Natural killer cell (primary cell): ENCODE measurements at regions not wholly inside any gene's neighbourhood (a gene's known extent, or its start where the extent isn't known, plus 50 kb on each side); places are given as distances from the start of the nearest gene placed in this dataset.

Experiments
- ATAC-seq, 3 donors: fragments of 150-1000 bp in 2 of 3; fragments of 200-7000 bp in 1 of 3; cut with Tn5 transposase; 1 replicate in 1 of 3; 2 replicates in 2 of 3; pipeline ENCODE4 v1.10.0; 2021; ENCODE audit warnings: mild to moderate bottlenecking in 2 of 3, moderate library complexity in 2 of 3
- DNase-seq, 2 donors: peaks; one replicate each; pipeline versions ENCODE4 v3.0.0 to v3.0.0-alpha.2; 2013 to 2021; ENCODE audit warnings: mixed read lengths in 1 of 2
- H3K27ac ChIP-seq: one replicate; pipeline ENCODE4 v1.5.1; 2013; ENCODE audit warnings: mild to moderate bottlenecking, low read length
- H3K27me3 ChIP-seq: one replicate; pipeline ENCODE4 v1.6.1; 2013; ENCODE audit warnings: low read length; ENCODE audit not compliant: control insufficient read depth, insufficient read depth
- H3K36me3 ChIP-seq: one replicate; pipeline ENCODE4 v1.6.1; 2013; ENCODE audit warnings: low read length; ENCODE audit not compliant: control insufficient read depth, insufficient read depth
- H3K4me1 ChIP-seq: one replicate; pipeline ENCODE4 v1.6.1; 2013; ENCODE audit warnings: low read length; ENCODE audit not compliant: control insufficient read depth, insufficient read depth
- H3K4me3 ChIP-seq: one replicate; pipeline ENCODE4 v1.5.1; 2013; ENCODE audit warnings: low read length
- H3K9me3 ChIP-seq: one replicate; pipeline ENCODE4 v1.6.1; 2013; ENCODE audit warnings: low read length; ENCODE audit not compliant: control insufficient read depth, insufficient read depth
- H3K27ac Mint-ChIP-seq, 2 donors: one replicate each; pipeline ENCODE4 v1.8.0; 2022; ENCODE audit warnings: mild to moderate bottlenecking in 2 of 2, mixed read lengths in 2 of 2, moderate library complexity in 1 of 2
- H3K27me3 Mint-ChIP-seq, 2 donors: one replicate each; pipeline ENCODE4 v1.8.0; 2022; ENCODE audit warnings: low read depth in 2 of 2, mixed read lengths in 2 of 2
- H3K36me3 Mint-ChIP-seq: one replicate; pipeline ENCODE4 v1.8.0; 2022; ENCODE audit warnings: mixed read lengths
- H3K4me1 Mint-ChIP-seq, 2 donors: one replicate each; pipeline ENCODE4 v1.8.0; 2022; ENCODE audit warnings: mixed read lengths in 2 of 2
- H3K4me3 Mint-ChIP-seq: one replicate; pipeline ENCODE4 v1.8.0; 2022; ENCODE audit warnings: mild to moderate bottlenecking, moderate library complexity, mixed read lengths
- H3K9me3 Mint-ChIP-seq, 2 donors: one replicate each; pipeline ENCODE4 v1.8.0; 2022; ENCODE audit warnings: mixed read lengths in 2 of 2
- CTCF ChIP-seq: fragments of 200-600 bp; IDR thresholded peaks from one replicate; pipeline ENCODE4 v1.8.0; 2022; ENCODE audit warnings: antibody characterized with exemption
- WGBS: methylation state at CpG from one replicate; pipeline ENCODE4 v1.1.7; 2013; ENCODE audit warnings: missing lambda C conversion rate; ENCODE audit not compliant: insufficient coverage; 5-methylcytosine and 5-hydroxymethylcytosine counted together
- intact Hi-C: fragments of 100-400 bp; cut with micrococcal nuclease; formaldehyde crosslinking; loops from one replicate; pipeline ENCODE4 v1.14.2; 2022

GRCh38 chr2:6506361-6506794 is 359.3 kb downstream of the CMPK2 start:
- H3K4me1 Mint-ChIP-seq, result no peaks in the 10 kb centered on the region
- ATAC-seq (no peak), DNase-seq (no peak)
- WGBS, result 58% methylated on average over 5 of the region's 6 CpGs
- no peak for TF ChIP-seq CTCF
- H3K4me1 ChIP-seq, result no peaks in the 10 kb centered on the region
- H3K27ac Mint-ChIP-seq, result no peak overlapping the region
- no peak overlapping the region for H3K4me3 Mint-ChIP-seq
- no peak overlapping the region for H3K4me3 ChIP-seq
- intact Hi-C loops, result no loop called here
- H3K27me3 ChIP-seq, result no peaks in the 10 kb centered on the region
- peaks cover 0 to 2% of the 10 kb centered on the region in 2 donors for H3K9me3 Mint-ChIP-seq
- H3K36me3 ChIP-seq, result no peaks in the 10 kb centered on the region
- no peaks in the 10 kb centered on the region for H3K27me3 Mint-ChIP-seq
- no peaks in the 10 kb centered on the region for H3K9me3 ChIP-seq
- H3K36me3 Mint-ChIP-seq, result no peaks in the 10 kb centered on the region
- no peak overlapping the region for H3K27ac ChIP-seq

GRCh38 chr2:6506859-6507258 is 358.8 kb downstream of the CMPK2 start:
- Mint-ChIP-seq H3K4me3 (no peak overlapping the region), H3K27ac (no peak overlapping the region), H3K4me1 (no peaks in the 10 kb centered on the region), H3K36me3 (no peaks in the 10 kb centered on the region), H3K9me3 (peaks cover 0 to 2% of the 10 kb centered on the region in 2 donors), H3K27me3 (no peaks in the 10 kb centered on the region)
- 70% methylated on average over 6 of the region's 6 CpGs for WGBS
- H3K27me3 ChIP-seq, result no peaks in the 10 kb centered on the region
- no peaks in the 10 kb centered on the region for H3K9me3 ChIP-seq
- no peak overlapping the region for H3K4me3 ChIP-seq
- no peak for TF ChIP-seq CTCF
- H3K4me1 ChIP-seq, result no peaks in the 10 kb centered on the region
- DNase-seq, result no peak
- no peak for ATAC-seq
- H3K27ac ChIP-seq, result no peak overlapping the region
- intact Hi-C loops, result no loop called here
- no peaks in the 10 kb centered on the region for H3K36me3 ChIP-seq

- ATAC-seq, result no peak
- H3K27me3 Mint-ChIP-seq, result no peaks in the 10 kb centered on the region
- no peak for TF ChIP-seq CTCF
- no peaks in the 10 kb centered on the region for H3K36me3 Mint-ChIP-seq
- intact Hi-C loops, result no loop called here
- H3K4me1 ChIP-seq, result no peaks in the 10 kb centered on the region
- H3K27me3 ChIP-seq, result no peaks in the 10 kb centered on the region
- DNase-seq, result no peak
- no peak overlapping the region for H3K27ac Mint-ChIP-seq
- WGBS, result 86% methylated on average over 1 of the region's 1 CpG
- no peaks in the 10 kb centered on the region for H3K9me3 Mint-ChIP-seq
- H3K4me3 Mint-ChIP-seq, result no peak overlapping the region
- no peaks in the 10 kb centered on the region for H3K9me3 ChIP-seq
- H3K4me1 Mint-ChIP-seq, result no peaks in the 10 kb centered on the region
- H3K36me3 ChIP-seq, result no peaks in the 10 kb centered on the region
- H3K27ac ChIP-seq, result no peak overlapping the region
- no peak overlapping the region for H3K4me3 ChIP-seq
Observed at GRCh38 chr2:6510532-6510931, 355.2 kb downstream of the CMPK2 start.

- 100% methylated on average over 2 of the region's 2 CpGs for WGBS
- intact Hi-C loops, result no loop called here
- H3K9me3 Mint-ChIP-seq, result no peaks in the 10 kb centered on the region
- no peak overlapping the region for H3K4me3 Mint-ChIP-seq
- Histone ChIP-seq H3K9me3 (no peaks in the 10 kb centered on the region), H3K4me3 (no peak overlapping the region), H3K36me3 (no peaks in the 10 kb centered on the region), H3K27me3 (no peaks in the 10 kb centered on the region), H3K4me1 (no peaks in the 10 kb centered on the region), H3K27ac (no peak overlapping the region)
- no peaks in the 10 kb centered on the region for H3K36me3 Mint-ChIP-seq
- no peaks in the 10 kb centered on the region for H3K4me1 Mint-ChIP-seq
- ATAC-seq, result no peak
- no peaks in the 10 kb centered on the region for H3K27me3 Mint-ChIP-seq
- no peak for DNase-seq
- H3K27ac Mint-ChIP-seq, result no peak overlapping the region
- no peak for TF ChIP-seq CTCF
Observed at GRCh38 chr2:6512589-6512988, 353.1 kb downstream of the CMPK2 start.
